HepG2 (cell line): ENCODE measurements at regions not wholly inside any gene's neighbourhood (a gene's known extent, or its start where the extent isn't known, plus 50 kb on each side); places are given as distances from the start of the nearest gene placed in this dataset.

Experiments
- AHDC1 ChIP-seq: sonication (generic); formaldehyde crosslinking; IDR thresholded peaks from 2 replicates; pipeline ENCODE4 v1.5.1; 2020; ENCODE audit warnings: mild to moderate bottlenecking, missing genetic modification reagents, borderline replicate concordance
- FOSL2 ChIP-seq: sonication (generic); formaldehyde crosslinking; IDR thresholded peaks from 2 replicates; pipeline ENCODE4 v1.4.0; 2020; ENCODE audit warnings: missing genetic modification reagents
- MEIS1 ChIP-seq: sonication (generic); formaldehyde crosslinking; IDR thresholded peaks from 2 replicates; pipeline ENCODE4 v1.9.0; 2021; ENCODE audit warnings: mild to moderate bottlenecking, missing genetic modification reagents, moderate library complexity, borderline replicate concordance
- POLR2A ChIP-seq, 2 experiments: IDR thresholded peaks; 2 replicates each; pipeline ENCODE4 v1.6.1; 2011; ENCODE audit warnings: low read depth in 2 of 2, low read length in 2 of 2, mild to moderate bottlenecking in 1 of 2, moderate library complexity in 1 of 2; ENCODE audit not compliant: insufficient read depth in 1 of 2
- TFDP1 ChIP-seq: IDR thresholded peaks from 2 replicates; pipeline ENCODE4 v1.6.1; 2016; ENCODE audit warnings: missing compliant biosample characterization, missing genetic modification reagents, borderline replicate concordance
- ZBTB26 ChIP-seq: IDR thresholded peaks from 2 replicates; pipeline ENCODE4 v1.6.1; 2016; ENCODE audit warnings: missing compliant biosample characterization, missing genetic modification reagents, borderline replicate concordance
- ZFP82 ChIP-seq: sonication (generic); formaldehyde crosslinking; IDR thresholded peaks from 2 replicates; pipeline ENCODE4 v1.5.1; 2020; ENCODE audit warnings: mild to moderate bottlenecking, missing genetic modification reagents, borderline replicate concordance
- ZKSCAN8 ChIP-seq: IDR thresholded peaks from 2 replicates; pipeline ENCODE4 v1.6.1; 2016; ENCODE audit warnings: borderline replicate concordance, missing genetic modification reagents, missing compliant biosample characterization
- ZNF24 ChIP-seq: fragments of 450-650 bp; IDR thresholded peaks from 2 replicates; pipeline ENCODE4 v1.6.1; 2017; ENCODE audit warnings: antibody characterized with exemption, mild to moderate bottlenecking
- ZNF276 ChIP-seq: sonication (generic); formaldehyde crosslinking; IDR thresholded peaks from 2 replicates; pipeline ENCODE4 v1.4.0; 2020; ENCODE audit warnings: mild to moderate bottlenecking, low read depth, missing genetic modification reagents
- ZNF382 ChIP-seq: sonication (generic); formaldehyde crosslinking; IDR thresholded peaks from 2 replicates; pipeline ENCODE4 v1.5.0; 2020; ENCODE audit warnings: missing genetic modification reagents, mild to moderate bottlenecking, borderline replicate concordance
- ZNF546 ChIP-seq: sonication (generic); formaldehyde crosslinking; conservative IDR thresholded peaks from 2 replicates; pipeline ENCODE4 v1.8.1; 2023; ENCODE audit warnings: mild to moderate bottlenecking, missing genetic modification reagents
- ZNF589 ChIP-seq: sonication (generic); formaldehyde crosslinking; conservative IDR thresholded peaks from 2 replicates; pipeline ENCODE4 v1.8.0; 2022; ENCODE audit warnings: mild to moderate bottlenecking, moderate library complexity, missing genetic modification reagents
- ZNF687 ChIP-seq: sonication (generic); formaldehyde crosslinking; IDR thresholded peaks from 2 replicates; pipeline ENCODE4 v1.5.1; 2020; ENCODE audit warnings: mild to moderate bottlenecking, missing genetic modification reagents, moderate library complexity
- ZNF773 ChIP-seq: sonication (generic); formaldehyde crosslinking; IDR thresholded peaks from 2 replicates; pipeline ENCODE4 v1.4.0; 2020; ENCODE audit warnings: missing genetic modification reagents, borderline replicate concordance

- TF ChIP-seq TFDP1 (CRISPR knock-in tag), result peak; percentile 24; the same call in 1 of the 2 replicates
- TF ChIP-seq ZNF546 (CRISPR knock-in tag), result no peak
- no peak for TF ChIP-seq ZNF773 (CRISPR knock-in tag)
- no peak for TF ChIP-seq POLR2A (IDR thresholded peaks at IDR 0.05; ENCODE audit: insufficient read depth in 1 of 2, low read depth in 2 of 2, low read length in 2 of 2)
- peak; percentile 73 for TF ChIP-seq ZNF687 (CRISPR knock-in tag)
- peak; percentile 61; the same call in 1 of the 2 replicates for TF ChIP-seq ZFP82 (CRISPR knock-in tag)
- TF ChIP-seq FOSL2 (CRISPR knock-in tag), result peak; percentile 28; the same call in 1 of the 2 replicates
- no peak for TF ChIP-seq ZNF382 (CRISPR knock-in tag)
- 0 out of 2 replicates have a peak, but pooled peaks have one; percentile 49 for TF ChIP-seq AHDC1 (CRISPR knock-in tag)
- 0 out of 2 replicates have a peak, but pooled peaks have one; percentile 33 for TF ChIP-seq ZNF276 (CRISPR knock-in tag)
- TF ChIP-seq ZNF24, result no peak
- no peak for TF ChIP-seq ZBTB26
- peak; percentile 67; the same call in 1 of the 2 replicates for TF ChIP-seq MEIS1
- TF ChIP-seq ZNF589, result no peak
- no peak for TF ChIP-seq ZKSCAN8
Observed at GRCh38 chr2:136423516-136423996, 305.6 kb upstream of the CXCR4 start (continued).
